ENCODE measurements at regions not wholly inside any gene's neighbourhood (a gene's known extent, or its start where the extent isn't known, plus 50 kb on each side); places are given as distances from the start of the nearest gene placed in this dataset.

DNA sequence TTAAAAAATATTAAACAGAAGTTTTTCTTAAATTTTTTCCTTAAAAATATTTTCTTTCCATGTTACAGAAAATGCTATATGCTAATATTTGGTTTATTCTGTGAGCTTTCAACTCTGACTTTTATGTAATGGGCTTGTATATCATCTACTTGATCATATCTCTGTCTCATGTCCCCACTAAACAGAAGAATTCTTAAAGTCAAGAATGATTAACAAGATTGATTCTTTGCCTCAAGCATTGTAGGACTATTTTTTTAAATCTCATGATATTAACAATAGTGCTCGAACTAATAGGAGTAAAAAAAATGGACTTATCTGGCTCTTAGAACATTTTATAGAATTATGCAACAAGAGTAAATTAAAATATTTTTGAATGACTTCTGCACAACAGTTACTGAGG is 206.3 kb downstream of the C12orf50 start:
- no peak overlapping the region for H3T11ph ChIP-seq (ENCODE audit: low read length)
- no peak overlapping the region for H2BK5ac ChIP-seq (ENCODE audit: insufficient read length, low read length)
- H3K23me2 ChIP-seq (ENCODE audit: insufficient read length, low read depth, low read length, poor library complexity, severe bottlenecking), result no peaks in the 10 kb centered on the region
- no peaks in the 10 kb centered on the region for H4K20me1 ChIP-seq (ENCODE audit: control insufficient read depth, insufficient read depth, insufficient read length)
- no peak overlapping the region for H2AK5ac ChIP-seq (ENCODE audit: insufficient read length, low read length)
- WGBS (ENCODE audit: extremely low coverage, insufficient read length, low lambda C conversion rate), result no CpG with 5 or more reads among the region's 1 CpG
- no peaks in the 10 kb centered on the region for H3K4me1 ChIP-seq (ENCODE audit: insufficient read depth, low read length)
- H4K5ac ChIP-seq (ENCODE audit: insufficient read length, low read depth, low read length), result no peak overlapping the region
- H3K36me3 Mint-ChIP-seq (ENCODE audit: insufficient read depth in 1 of 3, low read depth in 3 of 3), result no peaks in the 10 kb centered on the region
- no peak overlapping the region for H2AFZ ChIP-seq (ENCODE audit: low read length)
- H2BK15ac ChIP-seq (ENCODE audit: low read depth, low read length), result no peak overlapping the region
- H2BK12ac ChIP-seq (ENCODE audit: insufficient read length, low read depth, low read length), result no peak overlapping the region
- H3K4ac ChIP-seq (ENCODE audit: low read depth, low read length), result no peak overlapping the region
- no peaks in the 10 kb centered on the region for H3K27me3 Mint-ChIP-seq (ENCODE audit: low read depth)
- H3K18ac ChIP-seq (ENCODE audit: insufficient read length, low read depth, low read length), result no peak overlapping the region
- H3K27ac Mint-ChIP-seq, result no peak overlapping the region
- no peak overlapping the region for H3K56ac ChIP-seq (ENCODE audit: insufficient read length, low read depth, low read length)
- no peak overlapping the region for H3K14ac ChIP-seq (ENCODE audit: insufficient read depth, low read length)
- H3K4me3 Mint-ChIP-seq, result no peak overlapping the region
- no peaks in the 10 kb centered on the region for H3K9me3 Mint-ChIP-seq
- H3K23ac ChIP-seq (ENCODE audit: insufficient read length, low read depth, low read length), result no peak overlapping the region
- no peaks in the 10 kb centered on the region for H3K27me3 ChIP-seq (ENCODE audit: insufficient read depth, low read length)
- H4K91ac ChIP-seq (ENCODE audit: insufficient read length, low read depth, low read length), result no peak overlapping the region
- H3K9ac ChIP-seq (ENCODE audit: extremely low read depth, insufficient read length, low read length), result no peak overlapping the region
- H3K9me3 ChIP-seq (ENCODE audit: control insufficient read depth, low read depth, low read length), result no peaks in the 10 kb centered on the region
- peaks cover 0 to 5% of the 10 kb centered on the region in 2 experiments; a peak in 2 of 4 replicates for H3K4me1 Mint-ChIP-seq
- H4K8ac ChIP-seq (replicated peaks; ENCODE audit: insufficient read length, low read depth, low read length), result no peak overlapping the region
- H3K79me1 ChIP-seq (ENCODE audit: insufficient read depth, low read depth, low read length, poor library complexity, severe bottlenecking), result no peaks in the 10 kb centered on the region
- H3K27ac ChIP-seq (ENCODE audit: insufficient read length, low read depth, low read length), result no peak overlapping the region
- no peaks in the 10 kb centered on the region for H3K79me2 ChIP-seq (ENCODE audit: insufficient read depth, low read length)
- no peak overlapping the region for H2BK120ac ChIP-seq (ENCODE audit: low read depth, low read length, poor library complexity, severe bottlenecking)
- DNase-seq, result no peak
- no peak overlapping the region for H2BK20ac ChIP-seq (ENCODE audit: low read depth, low read length, poor library complexity, severe bottlenecking)
- TF ChIP-seq, protein P1, sequence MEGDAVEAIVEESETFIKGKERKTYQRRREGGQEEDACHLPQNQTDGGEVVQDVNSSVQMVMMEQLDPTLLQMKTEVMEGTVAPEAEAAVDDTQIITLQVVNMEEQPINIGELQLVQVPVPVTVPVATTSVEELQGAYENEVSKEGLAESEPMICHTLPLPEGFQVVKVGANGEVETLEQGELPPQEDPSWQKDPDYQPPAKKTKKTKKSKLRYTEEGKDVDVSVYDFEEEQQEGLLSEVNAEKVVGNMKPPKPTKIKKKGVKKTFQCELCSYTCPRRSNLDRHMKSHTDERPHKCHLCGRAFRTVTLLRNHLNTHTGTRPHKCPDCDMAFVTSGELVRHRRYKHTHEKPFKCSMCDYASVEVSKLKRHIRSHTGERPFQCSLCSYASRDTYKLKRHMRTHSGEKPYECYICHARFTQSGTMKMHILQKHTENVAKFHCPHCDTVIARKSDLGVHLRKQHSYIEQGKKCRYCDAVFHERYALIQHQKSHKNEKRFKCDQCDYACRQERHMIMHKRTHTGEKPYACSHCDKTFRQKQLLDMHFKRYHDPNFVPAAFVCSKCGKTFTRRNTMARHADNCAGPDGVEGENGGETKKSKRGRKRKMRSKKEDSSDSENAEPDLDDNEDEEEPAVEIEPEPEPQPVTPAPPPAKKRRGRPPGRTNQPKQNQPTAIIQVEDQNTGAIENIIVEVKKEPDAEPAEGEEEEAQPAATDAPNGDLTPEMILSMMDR (conservative IDR thresholded peaks at IDR 0.05), result no peak
- H3K4me2 ChIP-seq (ENCODE audit: insufficient read depth, insufficient read length, low read length), result no peak overlapping the region
